Coronary artery (tissue), 2 donors: ENCODE measurements at regions not wholly inside any gene's neighbourhood (a gene's known extent, or its start where the extent isn't known, plus 50 kb on each side); places are given as distances from the start of the nearest gene placed in this dataset.

Experiments
- DNase-seq: peaks from one replicate; pipeline ENCODE4 v3.0.0-alpha.2; 2017; ENCODE audit warnings: low spot score
- H3K27ac ChIP-seq, 2 donors: fragments of 200-600 bp; sonication (generic); one replicate each; pipeline ENCODE4 v1.5.1; 2016 to 2019
- H3K4me3 ChIP-seq: fragments of 200-600 bp; sonication (generic); 2 replicates; pipeline ENCODE4 v1.5.1; 2016; ENCODE audit warnings: mild to moderate bottlenecking, moderate library complexity
- TF ChIP-seq, protein P1 (sequence below): fragments of 200-600 bp; sonication (generic); IDR thresholded peaks from one replicate; pipeline ENCODE4 v1.5.1; 2019; ENCODE audit warnings: antibody characterized with exemption

DNA sequence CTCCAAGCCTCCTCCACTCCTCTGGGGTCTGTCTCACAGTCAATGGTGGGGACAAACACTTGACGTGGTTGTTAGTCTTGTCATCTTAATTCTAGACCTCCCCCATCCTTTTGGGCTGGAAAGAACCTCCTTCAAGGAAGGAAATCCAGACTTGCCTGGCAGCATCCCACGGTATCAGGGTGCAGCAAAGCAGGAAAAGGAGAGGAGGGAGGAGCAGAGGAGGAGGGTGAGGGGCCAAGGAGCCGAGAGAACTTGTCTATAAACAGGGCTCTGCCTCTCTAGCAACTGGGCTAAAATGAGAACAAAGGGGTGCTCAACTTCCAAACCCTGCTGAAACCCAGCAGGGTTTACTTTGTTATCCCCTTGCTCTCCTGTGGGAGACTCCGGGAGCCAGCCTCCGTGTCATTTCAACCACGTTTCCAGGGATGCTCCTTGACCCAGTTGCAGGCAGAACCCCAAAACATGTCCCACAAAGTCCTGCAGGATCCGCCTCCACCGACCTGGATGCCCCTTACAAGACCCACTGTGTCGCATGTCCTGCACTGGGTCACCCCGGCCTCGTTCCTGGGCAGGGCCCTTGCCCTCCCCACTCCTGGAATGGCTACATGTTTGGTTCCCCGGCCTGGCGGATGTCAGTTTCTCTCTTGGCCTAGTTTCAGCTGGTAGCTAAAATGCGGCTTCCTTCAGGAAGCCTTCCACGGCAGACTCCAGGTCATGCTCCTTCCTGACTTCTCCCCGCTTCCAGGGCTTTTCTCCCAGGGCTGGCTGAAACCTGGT, 69.7 kb upstream of the MGMT start:
- DNase-seq, result no peak
- TF ChIP-seq, protein P1, sequence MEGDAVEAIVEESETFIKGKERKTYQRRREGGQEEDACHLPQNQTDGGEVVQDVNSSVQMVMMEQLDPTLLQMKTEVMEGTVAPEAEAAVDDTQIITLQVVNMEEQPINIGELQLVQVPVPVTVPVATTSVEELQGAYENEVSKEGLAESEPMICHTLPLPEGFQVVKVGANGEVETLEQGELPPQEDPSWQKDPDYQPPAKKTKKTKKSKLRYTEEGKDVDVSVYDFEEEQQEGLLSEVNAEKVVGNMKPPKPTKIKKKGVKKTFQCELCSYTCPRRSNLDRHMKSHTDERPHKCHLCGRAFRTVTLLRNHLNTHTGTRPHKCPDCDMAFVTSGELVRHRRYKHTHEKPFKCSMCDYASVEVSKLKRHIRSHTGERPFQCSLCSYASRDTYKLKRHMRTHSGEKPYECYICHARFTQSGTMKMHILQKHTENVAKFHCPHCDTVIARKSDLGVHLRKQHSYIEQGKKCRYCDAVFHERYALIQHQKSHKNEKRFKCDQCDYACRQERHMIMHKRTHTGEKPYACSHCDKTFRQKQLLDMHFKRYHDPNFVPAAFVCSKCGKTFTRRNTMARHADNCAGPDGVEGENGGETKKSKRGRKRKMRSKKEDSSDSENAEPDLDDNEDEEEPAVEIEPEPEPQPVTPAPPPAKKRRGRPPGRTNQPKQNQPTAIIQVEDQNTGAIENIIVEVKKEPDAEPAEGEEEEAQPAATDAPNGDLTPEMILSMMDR, result no peak

DNA sequence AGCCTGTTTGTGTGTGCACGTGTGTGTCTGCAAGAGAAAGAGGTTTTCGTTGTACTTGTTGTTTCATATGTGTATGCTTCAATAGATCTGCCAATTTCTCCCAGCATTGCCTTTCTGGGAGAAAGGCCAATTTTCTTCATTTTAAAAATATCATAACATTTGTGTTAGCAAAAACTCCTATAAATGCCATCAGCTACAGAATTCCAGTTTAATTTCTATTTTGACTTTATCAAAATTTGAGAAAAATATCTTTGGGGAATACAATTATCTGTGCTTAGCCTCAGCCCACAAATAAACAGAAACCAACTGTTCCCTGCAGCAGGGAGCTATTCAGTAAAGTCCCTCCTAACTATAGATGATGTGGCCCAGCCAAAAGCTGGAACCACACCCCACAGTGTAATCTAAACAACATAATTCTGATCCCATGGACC, 68.3 kb upstream of the MGMT start:
- Histone ChIP-seq H3K4me3 (no peak overlapping the region), H3K27ac (no peak overlapping the region)
- TF ChIP-seq, protein P1, result no peak
- no peak for DNase-seq

More for the DNA sequence above, 69.7 kb upstream of the MGMT start:
- Histone ChIP-seq H3K4me3 (no peak overlapping the region), H3K27ac (no peak overlapping the region)

DNA sequence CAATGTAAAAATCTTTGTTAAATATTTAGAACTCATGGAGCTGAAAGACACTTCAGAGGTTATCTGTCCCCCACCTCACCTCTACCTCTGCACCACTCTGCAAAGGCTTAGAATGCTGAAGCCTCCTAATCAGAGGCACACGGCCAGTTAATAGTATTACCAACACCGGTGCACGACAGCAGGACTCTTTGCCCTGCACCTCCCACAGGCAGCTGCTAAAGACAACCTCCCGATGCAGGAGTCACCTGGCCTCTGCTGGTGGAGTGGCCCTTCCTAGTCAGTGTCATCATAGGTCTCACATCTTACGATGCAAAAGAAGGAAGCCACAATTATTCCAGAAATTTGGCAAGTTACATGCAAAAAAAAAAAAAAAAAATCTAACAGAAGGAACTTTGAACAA, 66.6 kb upstream of the MGMT start:
- DNase-seq, result no peak
- H3K4me3 ChIP-seq, result no peak overlapping the region
- no peak overlapping the region for H3K27ac ChIP-seq
- TF ChIP-seq, protein P1, result no peak

DNA sequence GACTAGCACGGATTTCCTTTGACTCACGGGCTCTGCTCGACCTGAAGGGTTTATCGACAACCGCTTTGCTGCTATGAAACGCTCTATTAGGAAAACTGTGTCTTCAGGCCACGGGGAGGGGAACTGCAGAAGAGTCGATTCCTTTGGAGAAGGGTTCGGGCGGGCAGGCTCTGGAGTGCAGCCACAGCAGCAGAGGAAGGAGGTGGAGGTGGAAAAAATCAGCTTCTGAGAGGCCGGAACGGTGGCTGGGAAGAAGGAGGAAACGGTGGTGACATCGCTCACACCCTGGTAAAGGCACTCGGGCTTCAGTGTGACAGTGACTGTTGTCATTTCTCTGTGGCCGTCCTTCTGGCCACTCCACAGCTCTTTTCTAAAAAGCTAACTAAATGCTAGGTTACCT, 64.6 kb upstream of the MGMT start:
- H3K27ac ChIP-seq, result no peak overlapping the region
- TF ChIP-seq, protein P1, result no peak
- no peak for DNase-seq
- H3K4me3 ChIP-seq, result no peak overlapping the region

DNA sequence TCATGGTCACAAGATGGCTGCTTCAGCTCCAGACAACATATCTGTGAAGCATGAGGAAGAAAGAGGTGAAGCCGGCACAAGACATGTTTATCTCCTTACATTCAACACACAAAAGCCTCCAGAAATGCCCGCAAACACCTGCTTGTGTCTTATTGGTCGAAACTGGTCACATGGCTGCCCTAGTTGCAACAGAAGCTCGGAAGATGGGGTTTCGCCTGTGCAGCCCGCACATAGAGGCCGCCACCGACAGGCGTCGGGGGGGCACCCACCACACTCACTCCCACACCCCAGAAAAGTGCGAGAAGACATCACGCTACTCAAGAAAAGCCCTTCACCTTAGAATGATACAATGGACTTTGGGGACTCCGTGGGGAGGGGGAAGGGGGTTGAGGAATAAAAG, 63.0 kb upstream of the MGMT start:
- H3K27ac ChIP-seq, result no peak overlapping the region
- TF ChIP-seq, protein P1, result no peak
- no peak overlapping the region for H3K4me3 ChIP-seq
- no peak for DNase-seq

DNA sequence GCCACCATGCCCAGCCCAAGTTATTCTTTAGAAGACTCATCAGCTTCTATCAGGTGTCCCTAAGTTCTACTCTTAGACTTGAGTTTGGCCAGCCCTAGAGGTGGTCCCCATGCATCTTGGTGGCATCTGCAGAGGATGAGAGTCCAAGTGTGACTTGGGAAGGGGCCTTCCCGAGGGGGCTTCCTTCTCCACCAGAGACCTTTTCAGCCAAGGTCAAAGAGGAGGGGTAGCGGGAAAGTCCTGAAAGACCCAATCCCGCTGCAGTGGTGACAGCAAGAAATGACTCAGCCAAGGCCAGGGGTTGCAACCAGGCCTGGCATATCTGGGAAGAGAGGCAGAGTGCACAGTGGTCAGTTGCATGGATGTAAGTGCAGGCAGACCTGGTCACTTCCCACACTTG, 61.7 kb upstream of the MGMT start:
- Histone ChIP-seq H3K4me3 (no peak overlapping the region), H3K27ac (no peak overlapping the region)
- TF ChIP-seq, protein P1, result no peak
- no peak for DNase-seq

DNA sequence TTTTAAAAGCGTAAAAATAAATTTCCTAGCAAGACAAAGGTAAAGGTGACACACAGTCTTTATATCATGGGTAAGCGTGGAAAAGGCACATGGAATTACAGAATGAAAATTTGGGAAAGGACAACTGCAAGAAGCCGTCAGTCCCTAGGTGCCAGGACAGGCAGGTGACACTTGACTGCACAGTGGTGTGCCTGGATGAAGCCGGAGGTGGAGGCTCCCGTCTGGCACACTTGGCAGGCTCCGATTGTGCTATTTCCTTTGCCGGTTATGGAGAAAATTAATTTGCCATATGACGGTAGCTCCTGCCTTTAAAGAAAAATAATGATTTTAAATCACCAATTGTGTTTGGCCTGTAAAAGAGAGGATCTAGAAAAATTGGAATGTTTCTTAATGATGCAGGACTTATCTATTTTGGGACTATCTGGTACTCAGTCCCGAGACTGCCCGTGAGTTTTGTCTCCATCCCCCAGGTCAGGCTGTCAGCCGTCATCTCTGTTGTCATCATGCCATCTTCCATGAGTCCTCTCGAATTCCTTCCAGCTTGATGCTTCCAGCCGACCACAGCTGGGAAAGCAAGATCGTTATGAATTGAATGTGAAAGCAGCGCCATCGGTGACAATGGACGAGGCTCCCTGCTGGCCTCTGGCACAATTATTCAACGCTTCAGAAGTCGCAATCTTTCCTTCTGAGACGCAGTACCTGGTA, 56.2 kb upstream of the MGMT start:
- H3K4me3 ChIP-seq, result no peak overlapping the region
- H3K27ac ChIP-seq, result no peak overlapping the region
- no peak for DNase-seq
- TF ChIP-seq, protein P1, result no peak
